ENCODE measurements at regions not wholly inside any gene's neighbourhood (a gene's known extent, or its start where the extent isn't known, plus 50 kb on each side); places are given as distances from the start of the nearest gene placed in this dataset.

DNA sequence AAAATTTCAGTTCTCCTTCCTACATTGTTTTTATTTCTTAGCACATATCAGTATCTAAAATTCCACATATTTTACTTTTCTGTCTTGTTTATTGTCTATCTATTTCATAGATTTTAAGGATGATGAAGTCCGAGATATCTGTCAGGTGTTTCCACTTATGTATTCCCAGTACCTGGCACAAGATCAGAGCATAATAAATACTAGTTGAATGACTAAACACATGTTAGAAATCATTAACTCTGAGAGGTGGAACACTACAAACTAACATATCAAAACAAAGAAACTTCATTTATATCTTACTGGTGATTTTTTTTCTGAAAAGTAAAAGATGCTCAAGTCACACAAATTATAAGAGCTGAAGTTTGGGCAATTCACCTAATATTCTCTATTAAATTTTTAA lies 1208.3 kb downstream of the PCDH9 start:
- Histone ChIP-seq H3K4me2 (ENCODE audit: low read length) (no peak overlapping the region), H3K27me3 (ENCODE audit: control insufficient read depth, insufficient read depth, low read length) (no peaks in the 10 kb centered on the region), H3K79me2 (no peaks in the 10 kb centered on the region), H3K9ac (no peak overlapping the region), H3K27ac (no peak overlapping the region), H3K4me3 (ENCODE audit: low read depth, low read length) (no peak overlapping the region), H3K36me3 (ENCODE audit: control insufficient read depth, insufficient read depth, low read length) (no peaks in the 10 kb centered on the region), H3K4me1 (no peaks in the 10 kb centered on the region), H2AFZ (no peak overlapping the region), H3K9me3 (ENCODE audit: control insufficient read depth, low read length) (no peaks in the 10 kb centered on the region)
- TF ChIP-seq, protein P1, sequence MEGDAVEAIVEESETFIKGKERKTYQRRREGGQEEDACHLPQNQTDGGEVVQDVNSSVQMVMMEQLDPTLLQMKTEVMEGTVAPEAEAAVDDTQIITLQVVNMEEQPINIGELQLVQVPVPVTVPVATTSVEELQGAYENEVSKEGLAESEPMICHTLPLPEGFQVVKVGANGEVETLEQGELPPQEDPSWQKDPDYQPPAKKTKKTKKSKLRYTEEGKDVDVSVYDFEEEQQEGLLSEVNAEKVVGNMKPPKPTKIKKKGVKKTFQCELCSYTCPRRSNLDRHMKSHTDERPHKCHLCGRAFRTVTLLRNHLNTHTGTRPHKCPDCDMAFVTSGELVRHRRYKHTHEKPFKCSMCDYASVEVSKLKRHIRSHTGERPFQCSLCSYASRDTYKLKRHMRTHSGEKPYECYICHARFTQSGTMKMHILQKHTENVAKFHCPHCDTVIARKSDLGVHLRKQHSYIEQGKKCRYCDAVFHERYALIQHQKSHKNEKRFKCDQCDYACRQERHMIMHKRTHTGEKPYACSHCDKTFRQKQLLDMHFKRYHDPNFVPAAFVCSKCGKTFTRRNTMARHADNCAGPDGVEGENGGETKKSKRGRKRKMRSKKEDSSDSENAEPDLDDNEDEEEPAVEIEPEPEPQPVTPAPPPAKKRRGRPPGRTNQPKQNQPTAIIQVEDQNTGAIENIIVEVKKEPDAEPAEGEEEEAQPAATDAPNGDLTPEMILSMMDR (IDR thresholded peaks at IDR 0.05), result no peak

DNA sequence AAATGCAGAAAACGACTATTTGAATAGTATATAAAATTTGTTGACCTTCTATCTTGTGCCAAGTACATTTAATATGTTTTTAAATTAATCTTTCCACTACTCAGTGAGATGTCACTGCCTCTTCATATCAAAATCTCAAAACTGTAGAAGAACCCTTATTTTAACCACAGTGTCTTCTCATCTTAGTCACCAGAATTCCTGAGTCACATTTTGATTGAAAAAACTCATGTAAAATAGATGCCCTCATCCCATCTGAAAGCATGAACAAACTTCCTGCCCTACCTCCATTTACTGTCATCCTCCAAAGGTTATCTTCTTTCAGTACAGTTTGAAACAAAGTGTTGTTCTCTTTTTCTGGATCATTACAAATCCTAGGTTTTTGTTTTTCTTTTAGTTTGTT lies 1215.4 kb downstream of the PCDH9 start:
- Histone ChIP-seq H3K4me1 (no peaks in the 10 kb centered on the region), H3K79me2 (no peaks in the 10 kb centered on the region), H3K4me2 (ENCODE audit: low read length) (no peak overlapping the region), H2AFZ (no peak overlapping the region), H3K36me3 (ENCODE audit: control insufficient read depth, insufficient read depth, low read length) (no peaks in the 10 kb centered on the region), H3K27me3 (ENCODE audit: control insufficient read depth, insufficient read depth, low read length) (no peaks in the 10 kb centered on the region), H3K9ac (no peak overlapping the region), H3K9me3 (ENCODE audit: control insufficient read depth, low read length) (no peaks in the 10 kb centered on the region), H3K4me3 (ENCODE audit: low read depth, low read length) (no peak overlapping the region), H3K27ac (no peak overlapping the region)
- TF ChIP-seq, protein P1 (IDR thresholded peaks at IDR 0.05), result no peak

DNA sequence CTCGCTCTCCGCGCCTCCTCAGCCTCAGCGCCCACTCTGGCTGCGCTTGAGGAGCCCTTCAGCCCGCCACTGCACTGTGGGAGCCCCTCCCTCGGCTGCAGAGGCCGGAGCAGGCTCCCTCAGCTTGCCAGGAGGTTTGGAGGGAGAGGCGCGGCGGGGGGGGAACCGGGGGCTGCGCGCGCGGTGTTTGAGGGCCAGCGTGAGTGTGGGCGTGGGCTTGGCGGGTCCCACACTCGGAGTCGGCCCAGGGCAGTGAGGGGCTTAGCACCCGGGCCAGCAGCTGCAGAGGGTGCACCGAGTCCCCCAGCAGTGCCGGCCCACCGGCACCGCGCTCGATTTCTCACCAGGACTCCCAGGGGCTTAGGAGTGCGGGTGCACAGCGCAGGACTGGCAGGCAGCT lies 1220.9 kb downstream of the PCDH9 start:
- Histone ChIP-seq H3K4me2 (ENCODE audit: low read length) (no peak overlapping the region), H3K79me2 (no peaks in the 10 kb centered on the region), H3K9me3 (ENCODE audit: control insufficient read depth, low read length) (no peaks in the 10 kb centered on the region), H3K4me1 (no peaks in the 10 kb centered on the region), H2AFZ (no peak overlapping the region), H3K9ac (no peak overlapping the region), H3K27ac (no peak overlapping the region), H3K4me3 (ENCODE audit: low read depth, low read length) (no peak overlapping the region), H3K36me3 (ENCODE audit: control insufficient read depth, insufficient read depth, low read length) (no peaks in the 10 kb centered on the region), H3K27me3 (ENCODE audit: control insufficient read depth, insufficient read depth, low read length) (no peaks in the 10 kb centered on the region)
- TF ChIP-seq, protein P1 (IDR thresholded peaks at IDR 0.05), result no peak

DNA sequence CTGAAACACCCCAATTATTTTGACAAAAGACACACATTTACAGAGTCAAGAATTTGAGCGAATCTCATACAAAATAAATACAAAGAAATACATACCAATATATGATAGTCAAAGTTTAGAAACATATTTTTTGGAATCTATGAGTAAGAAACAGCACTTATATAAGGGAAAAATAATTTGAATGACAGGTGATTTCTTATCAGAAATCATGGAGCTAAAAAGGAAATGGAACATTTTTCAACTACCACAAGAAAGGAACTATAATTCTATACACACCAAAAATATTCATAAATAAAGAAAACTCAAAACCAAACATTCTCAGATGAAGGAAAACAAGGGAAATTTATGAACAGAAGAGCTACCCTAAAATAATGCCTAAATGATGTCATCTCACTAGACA lies 1226.6 kb downstream of the PCDH9 start:
- Histone ChIP-seq H3K36me3 (ENCODE audit: control insufficient read depth, insufficient read depth, low read length) (no peaks in the 10 kb centered on the region), H3K27me3 (ENCODE audit: control insufficient read depth, insufficient read depth, low read length) (no peaks in the 10 kb centered on the region), H3K9me3 (ENCODE audit: control insufficient read depth, low read length) (no peaks in the 10 kb centered on the region), H3K4me3 (ENCODE audit: low read depth, low read length) (no peak overlapping the region), H3K4me1 (no peaks in the 10 kb centered on the region), H3K9ac (no peak overlapping the region), H2AFZ (no peak overlapping the region), H3K4me2 (ENCODE audit: low read length) (no peak overlapping the region), H3K79me2 (no peaks in the 10 kb centered on the region), H3K27ac (no peak overlapping the region)
- TF ChIP-seq, protein P1 (IDR thresholded peaks at IDR 0.05), result no peak

DNA sequence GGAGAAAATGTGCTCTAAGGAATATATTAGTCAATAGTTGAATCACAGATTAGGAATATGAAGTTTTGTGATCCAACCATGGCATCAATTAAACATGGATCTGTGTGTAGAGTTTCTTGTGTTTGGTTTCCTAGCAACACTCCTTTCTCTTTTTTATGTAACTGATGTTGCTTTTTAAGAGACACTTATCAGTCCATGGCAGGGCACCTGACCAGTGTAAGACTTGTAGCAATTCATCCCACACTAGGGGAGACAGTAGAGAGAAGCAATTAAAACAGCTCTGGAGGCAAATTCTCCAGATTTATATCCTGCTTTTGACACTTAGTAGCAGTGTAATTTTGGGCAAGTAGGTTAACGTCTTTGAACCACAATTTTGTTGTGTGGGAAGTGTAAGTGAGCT lies 1229.0 kb downstream of the PCDH9 start:
- TF ChIP-seq, protein P1 (IDR thresholded peaks at IDR 0.05), result no peak
- Histone ChIP-seq H3K36me3 (ENCODE audit: control insufficient read depth, insufficient read depth, low read length) (no peaks in the 10 kb centered on the region), H3K4me3 (ENCODE audit: low read depth, low read length) (no peak overlapping the region), H2AFZ (no peak overlapping the region), H3K27me3 (ENCODE audit: control insufficient read depth, insufficient read depth, low read length) (no peaks in the 10 kb centered on the region), H3K4me1 (no peaks in the 10 kb centered on the region), H3K9me3 (ENCODE audit: control insufficient read depth, low read length) (no peaks in the 10 kb centered on the region), H3K4me2 (ENCODE audit: low read length) (no peak overlapping the region), H3K27ac (no peak overlapping the region), H3K9ac (no peak overlapping the region), H3K79me2 (no peaks in the 10 kb centered on the region)

All from parathyroid adenoma (tissue), 2 donors.